GM04504 (cell line): ENCODE measurements at regions not wholly inside any gene's neighbourhood (a gene's known extent, or its start where the extent isn't known, plus 50 kb on each side); places are given as distances from the start of the nearest gene placed in this dataset.
"Not testable (repeated sequence)": the region's sequence is repeated elsewhere in the genome, so short reads cannot be mapped to it uniquely, and the experiment has no call there.

ENCODE experiments used
- DNase-seq: peaks from one replicate; pipeline ENCODE4 v3.0.0-alpha.2; 2012; ENCODE audit warnings: low read depth

- peak; percentile 73 for DNase-seq
Measured at GRCh38 chr9:79390077-79390698, 181.6 kb upstream of the TLE4 start.

GRCh38 chr9:79390781-79391770 lies 180.7 kb upstream of the TLE4 start:
- no peak for DNase-seq

GRCh38 chr9:79395228-79395627 lies 176.5 kb upstream of the TLE4 start:
- DNase-seq: no peak

- DNase-seq: no peak
Measured at GRCh38 chr9:79395755-79396154, 176.0 kb upstream of the TLE4 start.

- no peak for DNase-seq
Measured at GRCh38 chr9:79396168-79396567, 175.6 kb upstream of the TLE4 start.

GRCh38 chr9:79403495-79403894 lies 168.3 kb upstream of the TLE4 start:
- no peak for DNase-seq

GRCh38 chr9:79408200-79408599 lies 163.6 kb upstream of the TLE4 start:
- no peak for DNase-seq

GRCh38 chr9:79408617-79409016 lies 163.1 kb upstream of the TLE4 start:
- peak; percentile 73 for DNase-seq

- DNase-seq: no peak
Measured at GRCh38 chr9:79409182-79409823, 162.5 kb upstream of the TLE4 start.

- DNase-seq: no peak
Measured at GRCh38 chr9:79425840-79426239, 145.9 kb upstream of the TLE4 start.

GRCh38 chr9:79428422-79428821 lies 143.3 kb upstream of the TLE4 start:
- no peak for DNase-seq

GRCh38 chr9:79430619-79431018 lies 141.1 kb upstream of the TLE4 start:
- DNase-seq: no peak

- no peak for DNase-seq
Measured at GRCh38 chr9:79431019-79431679, 140.6 kb upstream of the TLE4 start.

GRCh38 chr9:79432485-79432884 lies 139.3 kb upstream of the TLE4 start:
- DNase-seq: no peak

- no peak for DNase-seq
Measured at GRCh38 chr9:79433703-79434102, 138.1 kb upstream of the TLE4 start.

- DNase-seq: not testable (repeated sequence)
Measured at GRCh38 chr9:79439221-79439620, 132.5 kb upstream of the TLE4 start.

- peak; percentile 30 for DNase-seq
Measured at GRCh38 chr9:79446523-79447307, 125.0 kb upstream of the TLE4 start.

GRCh38 chr9:79447308-79447605 lies 124.5 kb upstream of the TLE4 start:
- no peak for DNase-seq

- no peak for DNase-seq
Measured at GRCh38 chr9:79447762-79448161, 124.0 kb upstream of the TLE4 start.

- DNase-seq: no peak
Measured at GRCh38 chr9:79452265-79452664, 119.5 kb upstream of the TLE4 start.

GRCh38 chr9:79461712-79462111 lies 110.1 kb upstream of the TLE4 start:
- DNase-seq: no peak

- DNase-seq: no peak
Measured at GRCh38 chr9:79465156-79465555, 106.6 kb upstream of the TLE4 start.
